GM19035 (cell line): ENCODE measurements at regions not wholly inside any gene's neighbourhood (a gene's known extent, or its start where the extent isn't known, plus 50 kb on each side); places are given as distances from the start of the nearest gene placed in this dataset.
A peak's percentile ranks its signal among the peaks of the same experiment; 100 is the strongest.

Source experiments
- ATAC-seq: cut with Tn5 transposase; IDR thresholded peaks from one replicate; pipeline ENCODE4 v1.9.1; 2021; ENCODE audit not compliant: unreplicated experiment

- ATAC-seq = no peak
Observed at GRCh38 chr6:169843110-169843509, 91.7 kb downstream of the ERMARD start.

- ATAC-seq = no peak
Observed at GRCh38 chr6:169841907-169842606, 90.6 kb downstream of the ERMARD start.

- no peak for ATAC-seq
Observed at GRCh38 chr6:169841251-169841650, 89.8 kb downstream of the ERMARD start.

GRCh38 chr6:169839898-169840631 is 88.6 kb downstream of the ERMARD start:
- no peak for ATAC-seq

GRCh38 chr6:169839493-169839892 is 88.1 kb downstream of the ERMARD start:
- no peak for ATAC-seq

GRCh38 chr6:169839029-169839481 is 87.6 kb downstream of the ERMARD start:
- no peak for ATAC-seq

- no peak for ATAC-seq
Observed at GRCh38 chr6:169838346-169839028, 87.1 kb downstream of the ERMARD start.

- ATAC-seq = no peak
Observed at GRCh38 chr6:169837529-169838250, 86.3 kb downstream of the ERMARD start.

- no peak for ATAC-seq
Observed at GRCh38 chr6:169833258-169833794, 81.9 kb downstream of the ERMARD start.

GRCh38 chr6:169832247-169832948 is 81.0 kb downstream of the ERMARD start:
- ATAC-seq = no peak

- ATAC-seq = peak; percentile 70
Observed at GRCh38 chr6:169831450-169832246, 80.2 kb downstream of the ERMARD start.
